ENCODE measurements at regions not wholly inside any gene's neighbourhood (a gene's known extent, or its start where the extent isn't known, plus 50 kb on each side); places are given as distances from the start of the nearest gene placed in this dataset.

GRCh38 chrX:104330966-104331365 lies 76.2 kb upstream of the ESX1 start:
- Histone ChIP-seq H2BK15ac (ENCODE audit: low read depth, poor library complexity, severe bottlenecking) (no peak overlapping the region), H3K9me3 (ENCODE audit: control insufficient read depth, low read length) (no peaks in the 10 kb centered on the region), H3K27ac (ENCODE audit: low read length, poor library complexity, severe bottlenecking) (no peak overlapping the region), H2AK5ac (ENCODE audit: low read length, severe bottlenecking) (no peak overlapping the region), H2BK12ac (ENCODE audit: low read length in 2 of 2) (no peak overlapping the region), H2BK120ac (ENCODE audit: low read depth, low read length) (no peak overlapping the region), H3K9ac (ENCODE audit: low read length) (no peak overlapping the region), H3K27me3 (ENCODE audit: control insufficient read depth in 1 of 2, insufficient read depth in 1 of 2, low read length in 2 of 2) (peaks cover 0 to 7% of the 10 kb centered on the region in 2 experiments), H3K79me1 (replicated peaks; ENCODE audit: low read length, poor library complexity, severe bottlenecking) (no peaks in the 10 kb centered on the region), H4K8ac (ENCODE audit: low read length) (no peak overlapping the region), H3K23ac (ENCODE audit: low read length in 2 of 2) (no peak overlapping the region), H3K18ac (ENCODE audit: low read depth in 1 of 2, low read length in 2 of 2) (no peak overlapping the region), H2AFZ (ENCODE audit: low read depth, low read length) (no peak overlapping the region), H3K4ac (ENCODE audit: low read depth in 1 of 2, low read length in 2 of 2) (no peak overlapping the region), H2BK5ac (ENCODE audit: low read depth, low read length, poor library complexity, severe bottlenecking) (no peak overlapping the region), H4K91ac (ENCODE audit: low read length) (no peak overlapping the region), H3K4me3 (ENCODE audit: insufficient read depth in 1 of 2, low read depth in 1 of 2, low read length in 2 of 2) (no peak overlapping the region), H3K36me3 (ENCODE audit: control insufficient read depth in 1 of 2, insufficient read depth in 2 of 2, low read depth in 1 of 2, low read length in 2 of 2) (no peaks in the 10 kb centered on the region), H3K4me1 (ENCODE audit: control insufficient read depth, insufficient read depth, low read depth, low read length) (no peaks in the 10 kb centered on the region), H3K14ac (ENCODE audit: low read length in 2 of 2) (no peak overlapping the region), H3K4me2 (ENCODE audit: low read length, poor library complexity, severe bottlenecking) (no peak overlapping the region)
- DNase-seq = peak; percentile 73
- WGBS = no CpG with 5 or more reads among the region's 1 CpG

- no peak overlapping the region for H3K23ac ChIP-seq (ENCODE audit: low read length in 2 of 2)
- H3K79me1 ChIP-seq (replicated peaks; ENCODE audit: low read length, poor library complexity, severe bottlenecking) = no peaks in the 10 kb centered on the region
- no peak overlapping the region for H3K9ac ChIP-seq (ENCODE audit: low read length)
- no peaks in the 10 kb centered on the region for H3K4me1 ChIP-seq (ENCODE audit: control insufficient read depth, insufficient read depth, low read depth, low read length)
- no peak overlapping the region for H3K4me3 ChIP-seq (ENCODE audit: insufficient read depth in 1 of 2, low read depth in 1 of 2, low read length in 2 of 2)
- no peak overlapping the region for H2AFZ ChIP-seq (ENCODE audit: low read depth, low read length)
- no peak overlapping the region for H2BK15ac ChIP-seq (ENCODE audit: low read depth, poor library complexity, severe bottlenecking)
- peak overlapping the region in 1 of 2 experiments; percentile 31 for H2BK12ac ChIP-seq (ENCODE audit: low read length in 2 of 2)
- no peak overlapping the region for H3K14ac ChIP-seq (ENCODE audit: low read length in 2 of 2)
- no peaks in the 10 kb centered on the region for H3K9me3 ChIP-seq (ENCODE audit: control insufficient read depth, low read length)
- no peak overlapping the region for H4K91ac ChIP-seq (ENCODE audit: low read length)
- H2BK5ac ChIP-seq (ENCODE audit: low read depth, low read length, poor library complexity, severe bottlenecking) = no peak overlapping the region
- no peak overlapping the region for H4K8ac ChIP-seq (ENCODE audit: low read length)
- no peaks in the 10 kb centered on the region for H3K36me3 ChIP-seq (ENCODE audit: control insufficient read depth in 1 of 2, insufficient read depth in 2 of 2, low read depth in 1 of 2, low read length in 2 of 2)
- H3K18ac ChIP-seq (ENCODE audit: low read depth in 1 of 2, low read length in 2 of 2) = peak overlapping the region in 1 of 2 experiments; percentile 14
- H2BK120ac ChIP-seq (ENCODE audit: low read depth, low read length) = peak overlapping the region; percentile 34
- DNase-seq = no peak
- 100% methylated on average over 3 of the region's 7 CpGs for WGBS
- H3K27me3 ChIP-seq (ENCODE audit: control insufficient read depth in 1 of 2, insufficient read depth in 1 of 2, low read length in 2 of 2) = peaks cover 0 to 7% of the 10 kb centered on the region in 2 experiments
- H3K4ac ChIP-seq (ENCODE audit: low read depth in 1 of 2, low read length in 2 of 2) = no peak overlapping the region
- no peak overlapping the region for H3K4me2 ChIP-seq (ENCODE audit: low read length, poor library complexity, severe bottlenecking)
- no peak overlapping the region for H3K27ac ChIP-seq (ENCODE audit: low read length, poor library complexity, severe bottlenecking)
- H2AK5ac ChIP-seq (ENCODE audit: low read length, severe bottlenecking) = no peak overlapping the region
Measured at GRCh38 chrX:104329731-104330130, 75.0 kb upstream of the ESX1 start.

GRCh38 chrX:104325213-104325585 lies 70.5 kb upstream of the ESX1 start:
- Histone ChIP-seq H3K36me3 (ENCODE audit: control insufficient read depth in 1 of 2, insufficient read depth in 2 of 2, low read depth in 1 of 2, low read length in 2 of 2) (no peaks in the 10 kb centered on the region), H3K27me3 (ENCODE audit: control insufficient read depth in 1 of 2, insufficient read depth in 1 of 2, low read length in 2 of 2) (peaks cover 0 to 9% of the 10 kb centered on the region in 2 experiments), H3K9ac (ENCODE audit: low read length) (no peak overlapping the region), H2BK5ac (ENCODE audit: low read depth, low read length, poor library complexity, severe bottlenecking) (no peak overlapping the region), H2BK12ac (ENCODE audit: low read length in 2 of 2) (no peak overlapping the region), H2AK5ac (ENCODE audit: low read length, severe bottlenecking) (no peak overlapping the region), H3K14ac (ENCODE audit: low read length in 2 of 2) (no peak overlapping the region), H4K8ac (ENCODE audit: low read length) (no peak overlapping the region), H3K4me3 (ENCODE audit: insufficient read depth in 1 of 2, low read depth in 1 of 2, low read length in 2 of 2) (no peak overlapping the region), H3K4me1 (ENCODE audit: control insufficient read depth, insufficient read depth, low read depth, low read length) (no peaks in the 10 kb centered on the region), H3K79me1 (replicated peaks; ENCODE audit: low read length, poor library complexity, severe bottlenecking) (no peaks in the 10 kb centered on the region), H4K91ac (ENCODE audit: low read length) (no peak overlapping the region), H3K4ac (ENCODE audit: low read depth in 1 of 2, low read length in 2 of 2) (no peak overlapping the region), H3K23ac (ENCODE audit: low read length in 2 of 2) (no peak overlapping the region), H3K27ac (ENCODE audit: low read length, poor library complexity, severe bottlenecking) (no peak overlapping the region), H2AFZ (ENCODE audit: low read depth, low read length) (no peak overlapping the region), H3K4me2 (ENCODE audit: low read length, poor library complexity, severe bottlenecking) (no peak overlapping the region), H3K18ac (ENCODE audit: low read depth in 1 of 2, low read length in 2 of 2) (no peak overlapping the region), H2BK120ac (ENCODE audit: low read depth, low read length) (no peak overlapping the region), H3K9me3 (ENCODE audit: control insufficient read depth, low read length) (no peaks in the 10 kb centered on the region), H2BK15ac (ENCODE audit: low read depth, poor library complexity, severe bottlenecking) (no peak overlapping the region)
- DNase-seq = peak; percentile 24
- 21% methylated on average over 3 of the region's 3 CpGs for WGBS

- Histone ChIP-seq H4K91ac (ENCODE audit: low read length) (no peak overlapping the region), H2BK5ac (ENCODE audit: low read depth, low read length, poor library complexity, severe bottlenecking) (no peak overlapping the region), H2BK120ac (ENCODE audit: low read depth, low read length) (no peak overlapping the region), H2BK15ac (ENCODE audit: low read depth, poor library complexity, severe bottlenecking) (no peak overlapping the region), H3K23ac (ENCODE audit: low read length in 2 of 2) (no peak overlapping the region), H3K4me3 (ENCODE audit: insufficient read depth in 1 of 2, low read depth in 1 of 2, low read length in 2 of 2) (no peak overlapping the region), H3K18ac (ENCODE audit: low read depth in 1 of 2, low read length in 2 of 2) (no peak overlapping the region), H3K27ac (ENCODE audit: low read length, poor library complexity, severe bottlenecking) (no peak overlapping the region), H2AK5ac (ENCODE audit: low read length, severe bottlenecking) (no peak overlapping the region), H3K4me2 (ENCODE audit: low read length, poor library complexity, severe bottlenecking) (no peak overlapping the region), H2AFZ (ENCODE audit: low read depth, low read length) (no peak overlapping the region), H3K27me3 (ENCODE audit: control insufficient read depth in 1 of 2, insufficient read depth in 1 of 2, low read length in 2 of 2) (peaks cover 0 to 13% of the 10 kb centered on the region in 2 experiments), H3K79me1 (replicated peaks; ENCODE audit: low read length, poor library complexity, severe bottlenecking) (no peaks in the 10 kb centered on the region), H2BK12ac (ENCODE audit: low read length in 2 of 2) (no peak overlapping the region), H4K8ac (ENCODE audit: low read length) (no peak overlapping the region), H3K9ac (ENCODE audit: low read length) (no peak overlapping the region), H3K4me1 (ENCODE audit: control insufficient read depth, insufficient read depth, low read depth, low read length) (no peaks in the 10 kb centered on the region), H3K9me3 (ENCODE audit: control insufficient read depth, low read length) (no peaks in the 10 kb centered on the region), H3K36me3 (ENCODE audit: control insufficient read depth in 1 of 2, insufficient read depth in 2 of 2, low read depth in 1 of 2, low read length in 2 of 2) (no peaks in the 10 kb centered on the region), H3K14ac (ENCODE audit: low read length in 2 of 2) (no peak overlapping the region), H3K4ac (ENCODE audit: low read depth in 1 of 2, low read length in 2 of 2) (no peak overlapping the region)
- WGBS = 73% methylated on average over 4 of the region's 6 CpGs
- DNase-seq = no peak
Measured at GRCh38 chrX:104324461-104325212, 69.9 kb upstream of the ESX1 start.

Measured in mesenchymal stem cell (in vitro differentiated cells and primary cell).